Gastroesophageal sphincter (tissue), 3 donors: ENCODE measurements at regions not wholly inside any gene's neighbourhood (a gene's known extent, or its start where the extent isn't known, plus 50 kb on each side); places are given as distances from the start of the nearest gene placed in this dataset.

Experiments
- POLR2AphosphoS5 ChIP-seq: sonication (generic); formaldehyde crosslinking; IDR thresholded peaks from one replicate; pipeline ENCODE4 v1.6.1; 2017; ENCODE audit warnings: antibody characterized with exemption
- TF ChIP-seq, protein P1 (sequence below), 4 experiments: fragments of 200-600 bp in 2 of 4; fragments of 450-650 bp in 2 of 4; sonication (generic) in 1 of 4; IDR thresholded peaks; one replicate each; pipeline ENCODE4 v1.5.1; 2017 to 2019; ENCODE audit warnings: antibody characterized with exemption in 4 of 4, mild to moderate bottlenecking in 2 of 4, moderate library complexity in 2 of 4

DNA sequence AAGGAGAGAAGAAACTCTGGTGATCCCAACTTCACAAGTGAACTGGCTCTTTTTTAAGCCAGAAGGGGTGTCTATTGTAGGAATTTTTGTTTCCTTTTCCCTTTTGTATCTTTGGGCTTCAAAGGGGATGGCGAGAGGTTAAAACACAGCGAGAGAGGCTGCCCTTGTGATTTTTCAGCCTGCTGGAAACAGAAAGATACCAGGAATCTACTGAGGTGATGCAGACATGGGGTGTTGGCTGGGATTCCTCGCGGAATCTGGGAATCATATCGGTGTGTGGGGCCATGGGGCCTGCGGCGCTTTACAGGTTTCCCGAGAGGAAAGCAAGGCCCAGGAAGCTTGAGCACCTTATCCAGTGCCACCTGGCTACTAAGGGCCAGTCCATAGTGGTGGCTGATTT, 99.4 kb upstream of the STX18 start:
- TF ChIP-seq, protein P1, sequence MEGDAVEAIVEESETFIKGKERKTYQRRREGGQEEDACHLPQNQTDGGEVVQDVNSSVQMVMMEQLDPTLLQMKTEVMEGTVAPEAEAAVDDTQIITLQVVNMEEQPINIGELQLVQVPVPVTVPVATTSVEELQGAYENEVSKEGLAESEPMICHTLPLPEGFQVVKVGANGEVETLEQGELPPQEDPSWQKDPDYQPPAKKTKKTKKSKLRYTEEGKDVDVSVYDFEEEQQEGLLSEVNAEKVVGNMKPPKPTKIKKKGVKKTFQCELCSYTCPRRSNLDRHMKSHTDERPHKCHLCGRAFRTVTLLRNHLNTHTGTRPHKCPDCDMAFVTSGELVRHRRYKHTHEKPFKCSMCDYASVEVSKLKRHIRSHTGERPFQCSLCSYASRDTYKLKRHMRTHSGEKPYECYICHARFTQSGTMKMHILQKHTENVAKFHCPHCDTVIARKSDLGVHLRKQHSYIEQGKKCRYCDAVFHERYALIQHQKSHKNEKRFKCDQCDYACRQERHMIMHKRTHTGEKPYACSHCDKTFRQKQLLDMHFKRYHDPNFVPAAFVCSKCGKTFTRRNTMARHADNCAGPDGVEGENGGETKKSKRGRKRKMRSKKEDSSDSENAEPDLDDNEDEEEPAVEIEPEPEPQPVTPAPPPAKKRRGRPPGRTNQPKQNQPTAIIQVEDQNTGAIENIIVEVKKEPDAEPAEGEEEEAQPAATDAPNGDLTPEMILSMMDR (IDR thresholded peaks at IDR 0.05): no peak
- TF ChIP-seq POLR2AphosphoS5: no peak
